ENCODE measurements at regions not wholly inside any gene's neighbourhood (a gene's known extent, or its start where the extent isn't known, plus 50 kb on each side); places are given as distances from the start of the nearest gene placed in this dataset.

DNA sequence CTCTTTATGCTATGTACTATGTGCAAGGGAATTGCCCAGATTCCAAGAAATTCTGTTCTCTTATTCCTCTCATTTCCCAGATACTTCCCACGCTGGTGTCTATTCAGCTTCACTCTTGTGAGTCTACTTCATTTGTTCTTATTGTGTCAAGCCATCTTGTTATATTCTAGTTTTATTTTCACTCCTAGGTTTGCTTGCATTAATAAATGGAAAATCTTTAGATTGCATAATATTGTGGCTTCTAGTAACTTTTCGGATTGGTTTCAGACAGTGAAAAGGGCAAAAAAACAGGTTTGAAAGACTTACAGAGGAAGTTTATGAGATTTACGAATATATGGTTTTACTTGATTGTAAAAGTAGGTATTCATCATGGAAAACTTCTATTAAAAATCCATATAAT lies 128.4 kb downstream of the BTC start:
- TF ChIP-seq, protein P1, sequence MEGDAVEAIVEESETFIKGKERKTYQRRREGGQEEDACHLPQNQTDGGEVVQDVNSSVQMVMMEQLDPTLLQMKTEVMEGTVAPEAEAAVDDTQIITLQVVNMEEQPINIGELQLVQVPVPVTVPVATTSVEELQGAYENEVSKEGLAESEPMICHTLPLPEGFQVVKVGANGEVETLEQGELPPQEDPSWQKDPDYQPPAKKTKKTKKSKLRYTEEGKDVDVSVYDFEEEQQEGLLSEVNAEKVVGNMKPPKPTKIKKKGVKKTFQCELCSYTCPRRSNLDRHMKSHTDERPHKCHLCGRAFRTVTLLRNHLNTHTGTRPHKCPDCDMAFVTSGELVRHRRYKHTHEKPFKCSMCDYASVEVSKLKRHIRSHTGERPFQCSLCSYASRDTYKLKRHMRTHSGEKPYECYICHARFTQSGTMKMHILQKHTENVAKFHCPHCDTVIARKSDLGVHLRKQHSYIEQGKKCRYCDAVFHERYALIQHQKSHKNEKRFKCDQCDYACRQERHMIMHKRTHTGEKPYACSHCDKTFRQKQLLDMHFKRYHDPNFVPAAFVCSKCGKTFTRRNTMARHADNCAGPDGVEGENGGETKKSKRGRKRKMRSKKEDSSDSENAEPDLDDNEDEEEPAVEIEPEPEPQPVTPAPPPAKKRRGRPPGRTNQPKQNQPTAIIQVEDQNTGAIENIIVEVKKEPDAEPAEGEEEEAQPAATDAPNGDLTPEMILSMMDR (IDR thresholded peaks at IDR 0.05; ENCODE audit: low read length): no peak
- TF ChIP-seq EZH2 (IDR thresholded peaks at IDR 0.05; ENCODE audit: borderline replicate concordance, low read length): no peak
